Memory B cell (primary cell): ENCODE measurements at regions not wholly inside any gene's neighbourhood (a gene's known extent, or its start where the extent isn't known, plus 50 kb on each side); places are given as distances from the start of the nearest gene placed in this dataset.
"Not testable (repeated sequence)": the region's sequence is repeated elsewhere in the genome, so short reads cannot be mapped to it uniquely, and the experiment has no call there.

Experiments
- ATAC-seq: fragments of 150-1000 bp; cut with Tn5 transposase; 2 replicates; pipeline ENCODE4 v1.10.0; 2021; ENCODE audit warnings: low read depth, mild to moderate bottlenecking, moderate library complexity
- DNase-seq, 2 donors: peaks; one replicate each; pipeline ENCODE4 v3.0.0; 2022; ENCODE audit warnings: low spot score in 2 of 2
- H3K27ac Mint-ChIP-seq: one replicate; pipeline ENCODE4 v1.8.0; 2022; ENCODE audit warnings: mild to moderate bottlenecking, moderate library complexity, mixed read lengths
- H3K27me3 Mint-ChIP-seq: one replicate; pipeline ENCODE4 v1.8.0; 2022; ENCODE audit warnings: mixed read lengths
- H3K36me3 Mint-ChIP-seq: one replicate; pipeline ENCODE4 v1.8.0; 2022; ENCODE audit warnings: mild to moderate bottlenecking, mixed read lengths
- H3K4me1 Mint-ChIP-seq: one replicate; pipeline ENCODE4 v1.8.0; 2022; ENCODE audit warnings: mixed read lengths
- H3K4me3 Mint-ChIP-seq: one replicate; pipeline ENCODE4 v1.8.0; 2022; ENCODE audit warnings: mild to moderate bottlenecking, moderate library complexity, mixed read lengths
- H3K9me3 Mint-ChIP-seq: one replicate; pipeline ENCODE4 v1.8.0; 2022; ENCODE audit warnings: mixed read lengths

- Mint-ChIP-seq H3K36me3 (no peaks in the 10 kb centered on the region), H3K27ac (no peak overlapping the region), H3K9me3 (no peaks in the 10 kb centered on the region), H3K27me3 (peaks cover 9% of the 10 kb centered on the region), H3K4me3 (no peak overlapping the region), H3K4me1 (peaks cover 7% of the 10 kb centered on the region)
- DNase-seq (no peak), ATAC-seq (no peak)
Measured at GRCh38 chr6:15822835-15823234, 160.0 kb upstream of the DTNBP1 start.

GRCh38 chr6:15819841-15820240, 157.0 kb upstream of the DTNBP1 start:
- DNase-seq (no peak), ATAC-seq (no peak)
- H3K27me3 Mint-ChIP-seq = peaks cover 5% of the 10 kb centered on the region
- no peak overlapping the region for H3K4me3 Mint-ChIP-seq
- H3K9me3 Mint-ChIP-seq = no peaks in the 10 kb centered on the region
- no peaks in the 10 kb centered on the region for H3K36me3 Mint-ChIP-seq
- peaks cover 3% of the 10 kb centered on the region for H3K4me1 Mint-ChIP-seq
- no peak overlapping the region for H3K27ac Mint-ChIP-seq

GRCh38 chr6:15819226-15819625, 156.4 kb upstream of the DTNBP1 start:
- Mint-ChIP-seq H3K27ac (no peak overlapping the region), H3K36me3 (no peaks in the 10 kb centered on the region), H3K4me1 (peaks cover 3% of the 10 kb centered on the region), H3K27me3 (peaks cover 5% of the 10 kb centered on the region), H3K9me3 (no peaks in the 10 kb centered on the region), H3K4me3 (no peak overlapping the region)
- DNase-seq (no peak), ATAC-seq (no peak)

DNA sequence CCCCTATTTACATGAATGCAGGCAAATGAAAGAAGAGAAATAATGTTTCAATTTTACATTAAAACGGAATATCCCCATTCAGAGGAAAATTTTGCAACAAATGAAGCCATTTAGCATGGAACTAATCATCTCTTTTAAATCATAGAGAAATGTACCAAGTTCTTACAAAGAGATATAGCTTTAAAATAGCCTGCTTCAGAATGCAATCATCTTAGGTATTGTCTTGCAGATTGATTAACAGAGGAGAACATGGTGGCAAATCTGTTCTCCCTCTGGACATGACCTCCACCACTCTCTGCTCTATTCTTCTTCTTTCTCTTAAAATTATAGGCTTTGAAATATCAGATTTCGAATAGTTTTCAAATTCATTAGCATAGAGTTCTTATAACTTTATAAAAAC, 155.7 kb upstream of the DTNBP1 start:
- H3K27ac Mint-ChIP-seq = no peak overlapping the region
- H3K9me3 Mint-ChIP-seq = peaks cover 1% of the 10 kb centered on the region
- DNase-seq (no peak), ATAC-seq (no peak)
- H3K4me3 Mint-ChIP-seq = no peak overlapping the region
- no peaks in the 10 kb centered on the region for H3K36me3 Mint-ChIP-seq
- H3K4me1 Mint-ChIP-seq = peaks cover 3% of the 10 kb centered on the region
- H3K27me3 Mint-ChIP-seq = peaks cover 5% of the 10 kb centered on the region

GRCh38 chr6:15818044-15818443, 155.2 kb upstream of the DTNBP1 start:
- ATAC-seq = no peak
- peaks cover 3% of the 10 kb centered on the region for H3K4me1 Mint-ChIP-seq

GRCh38 chr6:15817100-15817499, 154.3 kb upstream of the DTNBP1 start:
- no peak for ATAC-seq
- H3K27me3 Mint-ChIP-seq = peaks cover 5% of the 10 kb centered on the region

More at GRCh38 chr6:15818044-15818443, 155.2 kb upstream of the DTNBP1 start:
- H3K27ac Mint-ChIP-seq = no peak overlapping the region
- peaks cover 1% of the 10 kb centered on the region for H3K9me3 Mint-ChIP-seq
- H3K4me3 Mint-ChIP-seq = no peak overlapping the region
- DNase-seq = no peak
- H3K36me3 Mint-ChIP-seq = no peaks in the 10 kb centered on the region
- peaks cover 5% of the 10 kb centered on the region for H3K27me3 Mint-ChIP-seq

GRCh38 chr6:15816661-15817060, 153.8 kb upstream of the DTNBP1 start:
- H3K4me1 Mint-ChIP-seq = peaks cover 3% of the 10 kb centered on the region
- no peak overlapping the region for H3K4me3 Mint-ChIP-seq
- H3K36me3 Mint-ChIP-seq = no peaks in the 10 kb centered on the region
- peaks cover 1% of the 10 kb centered on the region for H3K9me3 Mint-ChIP-seq
- peaks cover 2% of the 10 kb centered on the region for H3K27me3 Mint-ChIP-seq
- ATAC-seq (no peak), DNase-seq (no peak)
- peak overlapping the region; percentile 52 for H3K27ac Mint-ChIP-seq

More at GRCh38 chr6:15817100-15817499, 154.3 kb upstream of the DTNBP1 start:
- DNase-seq = no peak
- no peak overlapping the region for H3K4me3 Mint-ChIP-seq
- H3K4me1 Mint-ChIP-seq = peaks cover 3% of the 10 kb centered on the region
- peaks cover 1% of the 10 kb centered on the region for H3K9me3 Mint-ChIP-seq
- H3K36me3 Mint-ChIP-seq = no peaks in the 10 kb centered on the region
- no peak overlapping the region for H3K27ac Mint-ChIP-seq

DNA sequence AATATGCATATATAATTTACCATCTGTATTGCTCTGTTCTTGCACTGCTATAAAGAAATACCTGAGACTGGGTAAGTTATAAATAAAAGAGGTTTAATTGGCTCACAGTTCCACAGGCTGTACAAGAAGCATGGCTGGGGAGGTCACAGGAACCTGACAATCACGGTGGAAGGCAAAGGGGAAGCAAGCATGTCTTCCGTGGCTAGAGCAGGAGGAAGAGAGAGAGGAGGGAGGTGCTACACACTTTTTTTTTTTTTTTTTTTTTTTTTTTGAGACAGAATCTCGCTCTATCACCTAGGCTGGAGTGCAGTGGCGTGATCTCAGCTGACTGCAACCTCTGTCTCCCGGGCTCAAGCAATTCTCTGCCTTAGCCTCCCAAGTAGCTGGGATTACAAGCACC, 150.9 kb upstream of the DTNBP1 start:
- not testable (repeated sequence) for H3K4me1 Mint-ChIP-seq, H3K27ac Mint-ChIP-seq, H3K36me3 Mint-ChIP-seq, H3K27me3 Mint-ChIP-seq, H3K9me3 Mint-ChIP-seq
- ATAC-seq = peak; percentile 88
- H3K4me3 Mint-ChIP-seq = peak overlapping the region; percentile 45
- DNase-seq = peak in 1 of 2 donors; percentile 22

GRCh38 chr6:15811107-15811506, 148.3 kb upstream of the DTNBP1 start:
- Mint-ChIP-seq H3K27me3 (peaks cover 1% of the 10 kb centered on the region), H3K4me1 (peaks cover 3% of the 10 kb centered on the region), H3K27ac (no peak overlapping the region), H3K36me3 (no peaks in the 10 kb centered on the region), H3K4me3 (no peak overlapping the region), H3K9me3 (peaks cover 1% of the 10 kb centered on the region)
- ATAC-seq (no peak), DNase-seq (no peak)

DNA sequence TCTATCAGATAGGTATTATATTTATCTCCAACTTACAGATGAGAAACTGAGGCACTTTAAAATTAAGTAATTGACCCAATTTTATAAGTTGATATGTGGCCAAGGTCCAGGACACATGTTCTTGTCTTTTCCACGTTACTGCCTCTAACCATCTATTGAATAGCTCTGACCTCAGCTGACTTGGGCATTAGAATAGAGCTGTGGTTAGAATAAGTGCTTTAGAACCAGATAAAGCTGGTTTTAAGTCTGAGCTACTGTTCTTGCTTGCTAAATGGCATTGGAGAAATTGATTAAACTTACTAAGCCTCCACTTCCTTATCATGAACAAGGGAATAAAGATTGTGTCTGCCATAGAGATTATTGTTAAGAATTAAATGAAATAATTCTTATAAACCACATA, 147.8 kb upstream of the DTNBP1 start:
- DNase-seq = no peak
- no peak for ATAC-seq
- Mint-ChIP-seq H3K9me3 (peaks cover 1% of the 10 kb centered on the region), H3K4me3 (no peak overlapping the region), H3K4me1 (peaks cover 3% of the 10 kb centered on the region), H3K27ac (no peak overlapping the region), H3K27me3 (peaks cover 1% of the 10 kb centered on the region), H3K36me3 (no peaks in the 10 kb centered on the region)

GRCh38 chr6:15809367-15809766, 146.5 kb upstream of the DTNBP1 start:
- H3K27ac Mint-ChIP-seq = no peak overlapping the region
- H3K27me3 Mint-ChIP-seq = peaks cover 1% of the 10 kb centered on the region
- H3K36me3 Mint-ChIP-seq = no peaks in the 10 kb centered on the region
- ATAC-seq (no peak), DNase-seq (no peak)
- H3K9me3 Mint-ChIP-seq = peaks cover 1% of the 10 kb centered on the region
- H3K4me1 Mint-ChIP-seq = peaks cover 3% of the 10 kb centered on the region
- H3K4me3 Mint-ChIP-seq = no peak overlapping the region

GRCh38 chr6:15804164-15805154, 141.6 kb upstream of the DTNBP1 start:
- ATAC-seq (no peak), DNase-seq (no peak)
- no peak overlapping the region for H3K4me3 Mint-ChIP-seq
- no peak overlapping the region for H3K27ac Mint-ChIP-seq
- H3K36me3 Mint-ChIP-seq = no peaks in the 10 kb centered on the region
- H3K9me3 Mint-ChIP-seq = no peaks in the 10 kb centered on the region
- peaks cover 1% of the 10 kb centered on the region for H3K27me3 Mint-ChIP-seq
- H3K4me1 Mint-ChIP-seq = no peaks in the 10 kb centered on the region

DNA sequence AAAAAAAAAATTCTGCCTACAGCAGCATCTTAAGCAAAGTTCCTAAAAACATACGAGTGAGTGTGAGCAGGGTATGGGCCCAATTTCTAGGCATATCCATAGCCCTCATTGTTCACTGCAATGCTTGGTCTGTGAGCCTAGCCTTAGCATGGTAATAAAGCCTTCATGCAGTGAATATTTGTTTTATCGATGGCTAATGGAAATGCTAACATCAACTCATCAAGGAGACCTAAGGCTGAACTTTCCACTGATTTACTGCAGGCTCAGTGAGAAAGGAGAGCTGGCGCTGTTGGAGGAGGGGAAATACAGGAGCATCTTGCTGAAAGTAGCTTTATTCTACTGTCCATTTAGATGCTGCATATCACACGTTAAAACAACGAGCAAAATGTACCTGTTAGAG, 139.6 kb upstream of the DTNBP1 start:
- H3K27ac Mint-ChIP-seq = no peak overlapping the region
- peaks cover 4% of the 10 kb centered on the region for H3K36me3 Mint-ChIP-seq
- no peak overlapping the region for H3K4me3 Mint-ChIP-seq
- ATAC-seq (no peak), DNase-seq (no peak)
- H3K9me3 Mint-ChIP-seq = peaks cover 3% of the 10 kb centered on the region
- H3K4me1 Mint-ChIP-seq = no peaks in the 10 kb centered on the region
- no peaks in the 10 kb centered on the region for H3K27me3 Mint-ChIP-seq

DNA sequence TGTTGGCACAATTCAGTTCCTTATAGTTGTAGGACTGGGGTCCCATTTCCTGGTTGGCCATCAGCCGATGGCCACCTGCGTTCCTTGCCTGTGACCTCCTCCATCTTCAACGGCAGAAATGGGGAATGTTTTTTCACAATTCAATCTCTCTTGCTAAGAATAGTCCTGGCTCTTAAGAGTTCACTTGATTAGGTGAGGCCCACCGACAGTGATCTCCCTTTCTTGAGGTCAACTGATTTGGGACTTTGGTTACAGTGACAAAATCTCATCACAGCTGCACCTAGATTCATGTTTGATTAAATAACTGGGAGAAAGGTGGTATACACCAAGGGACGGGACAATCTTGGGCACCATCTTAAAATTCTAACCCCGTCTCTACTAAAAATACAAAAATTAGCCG, 139.1 kb upstream of the DTNBP1 start:
- H3K36me3 Mint-ChIP-seq = peaks cover 9% of the 10 kb centered on the region
- no peaks in the 10 kb centered on the region for H3K27me3 Mint-ChIP-seq
- H3K9me3 Mint-ChIP-seq = peaks cover 7% of the 10 kb centered on the region
- no peak for DNase-seq
- H3K4me3 Mint-ChIP-seq = no peak overlapping the region
- no peaks in the 10 kb centered on the region for H3K4me1 Mint-ChIP-seq
- ATAC-seq = no peak
- no peak overlapping the region for H3K27ac Mint-ChIP-seq
